CD4-positive, alpha-beta T cell (primary cell): ENCODE measurements at regions not wholly inside any gene's neighbourhood (a gene's known extent, or its start where the extent isn't known, plus 50 kb on each side); places are given as distances from the start of the nearest gene placed in this dataset.

Source experiments
- ATAC-seq: fragments of 200-7000 bp; cut with Tn5 transposase; one replicate; pipeline ENCODE4 v1.10.0; 2022; ENCODE audit warnings: mild to moderate bottlenecking; ENCODE audit not compliant: poor library complexity
- CTCF ChIA-PET: fragments of 350-600 bp; sonication (Branson Sonifier 250); formaldehyde crosslinking; loops from one replicate; lab custom pipeline; 2021; ENCODE audit warnings: antibody characterized with exemption, inconsistent platforms; lab: Charles Lee
- POLR2A ChIA-PET: fragments of 350-600 bp; sonication (Branson Sonifier 250); formaldehyde crosslinking; loops from one replicate; lab custom pipeline; 2021; ENCODE audit warnings: antibody characterized with exemption, inconsistent platforms; lab: Charles Lee
- DNase-seq, 14 experiments: peaks; one replicate each; pipeline ENCODE4 v3.0.0-alpha.2; 2013 to 2020; ENCODE audit warnings: mixed read lengths in 2 of 14
- H3K27ac ChIP-seq, 2 donors: one replicate each; pipeline versions ENCODE4 v1.5.1 to v1.7.0; 2013; ENCODE audit warnings: low read length in 2 of 2, low read depth in 1 of 2, mild to moderate bottlenecking in 1 of 2
- H3K27me3 ChIP-seq, 2 experiments: 1 replicate in 1 of 2; 2 replicates in 1 of 2; pipeline versions ENCODE4 v1.6.1 to v1.7.0; 2013; ENCODE audit warnings: low read length in 2 of 2, control low read depth in 1 of 2, mild to moderate bottlenecking in 1 of 2, moderate library complexity in 1 of 2; ENCODE audit not compliant: insufficient read depth in 2 of 2, control insufficient read depth in 1 of 2
- H3K36me3 ChIP-seq: one replicate; pipeline ENCODE4 v1.6.1; 2013; ENCODE audit warnings: low read length, control low read depth; ENCODE audit not compliant: insufficient read depth
- H3K4me1 ChIP-seq: one replicate; pipeline ENCODE4 v1.6.1; 2013; ENCODE audit warnings: low read length, control low read depth; ENCODE audit not compliant: insufficient read depth
- H3K4me3 ChIP-seq: one replicate; pipeline ENCODE4 v1.5.1; 2013; ENCODE audit warnings: mild to moderate bottlenecking, low read length, moderate library complexity
- H3K9me3 ChIP-seq, 2 experiments: 1 replicate in 1 of 2; 2 replicates in 1 of 2; pipeline versions ENCODE4 v1.6.1 to v1.7.0; 2013; ENCODE audit warnings: low read length in 2 of 2, mild to moderate bottlenecking in 2 of 2, control low read depth in 1 of 2, moderate library complexity in 1 of 2; ENCODE audit not compliant: control insufficient read depth in 1 of 2, insufficient read depth in 1 of 2
- H3K27ac Mint-ChIP-seq: one replicate; pipeline ENCODE4 v1.8.0; 2020; ENCODE audit warnings: mixed read lengths
- H3K27me3 Mint-ChIP-seq: one replicate; pipeline ENCODE4 v1.8.0; 2021; ENCODE audit warnings: mixed read lengths
- H3K36me3 Mint-ChIP-seq: one replicate; pipeline ENCODE4 v1.8.0; 2021; ENCODE audit warnings: low read depth, mixed read lengths
- H3K4me1 Mint-ChIP-seq: one replicate; pipeline ENCODE4 v1.8.0; 2021; ENCODE audit warnings: low read depth, mixed read lengths
- H3K4me3 Mint-ChIP-seq: one replicate; pipeline ENCODE4 v1.8.0; 2020; ENCODE audit warnings: mild to moderate bottlenecking, mixed read lengths
- H3K9me3 Mint-ChIP-seq: one replicate; pipeline ENCODE4 v1.8.0; 2020; ENCODE audit warnings: mixed read lengths
- CTCF ChIP-seq: fragments of 200-600 bp; IDR thresholded peaks from one replicate; pipeline ENCODE4 v1.8.0; 2022; ENCODE audit warnings: antibody characterized with exemption, mild to moderate bottlenecking
- intact Hi-C, 2 experiments: fragments of 100-400 bp; cut with DNase I in 1 of 2; cut with micrococcal nuclease in 1 of 2; formaldehyde crosslinking; loops; one replicate each; pipeline versions ENCODE4 v1.15.1 to v1.9.0; 2023 to 2025; cut with DNase I, micrococcal nuclease

- ChIA-PET CTCF (no interaction called here), POLR2A (no interaction called here)
- intact Hi-C loops = no loop called here
- H3K27ac Mint-ChIP-seq = no peak overlapping the region
- ATAC-seq (no peak), DNase-seq (no peak)
- H3K27me3 ChIP-seq = no peaks in the 10 kb centered on the region
- H3K4me3 ChIP-seq = no peak overlapping the region
- no peaks in the 10 kb centered on the region for H3K36me3 ChIP-seq
- H3K9me3 Mint-ChIP-seq = no peaks in the 10 kb centered on the region
- TF ChIP-seq CTCF = no peak
- H3K4me1 ChIP-seq = no peaks in the 10 kb centered on the region
- H3K4me3 Mint-ChIP-seq = no peak overlapping the region
- no peak overlapping the region for H3K27ac ChIP-seq
- no peaks in the 10 kb centered on the region for H3K27me3 Mint-ChIP-seq
- H3K36me3 Mint-ChIP-seq = no peaks in the 10 kb centered on the region
- no peaks in the 10 kb centered on the region for H3K9me3 ChIP-seq
- no peaks in the 10 kb centered on the region for H3K4me1 Mint-ChIP-seq
Observed at GRCh38 chr21:25427828-25428227, 179.5 kb downstream of the MRPL39 start.

GRCh38 chr21:25426580-25426979 lies 180.7 kb downstream of the MRPL39 start:
- Mint-ChIP-seq H3K4me3 (no peak overlapping the region), H3K9me3 (no peaks in the 10 kb centered on the region), H3K4me1 (peaks cover 2% of the 10 kb centered on the region), H3K27ac (no peak overlapping the region), H3K27me3 (no peaks in the 10 kb centered on the region), H3K36me3 (no peaks in the 10 kb centered on the region)
- Histone ChIP-seq H3K36me3 (no peaks in the 10 kb centered on the region), H3K27me3 (no peaks in the 10 kb centered on the region), H3K27ac (no peak overlapping the region), H3K4me1 (no peaks in the 10 kb centered on the region), H3K9me3 (no peaks in the 10 kb centered on the region), H3K4me3 (no peak overlapping the region)
- ChIA-PET POLR2A (no interaction called here), CTCF (no interaction called here)
- DNase-seq (no peak), ATAC-seq (no peak)
- no peak for TF ChIP-seq CTCF
- intact Hi-C loops = no loop called here

GRCh38 chr21:25425156-25425555 lies 182.1 kb downstream of the MRPL39 start:
- H3K36me3 Mint-ChIP-seq = no peaks in the 10 kb centered on the region
- no peak overlapping the region for H3K4me3 Mint-ChIP-seq
- H3K27me3 Mint-ChIP-seq = no peaks in the 10 kb centered on the region
- no peak overlapping the region for H3K4me3 ChIP-seq
- ATAC-seq (no peak), DNase-seq (no peak)
- no peak for TF ChIP-seq CTCF
- H3K27me3 ChIP-seq = no peaks in the 10 kb centered on the region
- ChIA-PET CTCF (interaction anchor here (0.6 kb wide), 1 partner anchor 175 kb away, joined by 3 read pairs; no protein-coding TSS in a partner anchor), POLR2A (no interaction called here)
- no peaks in the 10 kb centered on the region for H3K36me3 ChIP-seq
- H3K4me1 ChIP-seq = peaks cover 4% of the 10 kb centered on the region
- H3K9me3 ChIP-seq = no peaks in the 10 kb centered on the region
- intact Hi-C loops = no loop called here
- H3K9me3 Mint-ChIP-seq = no peaks in the 10 kb centered on the region
- H3K27ac Mint-ChIP-seq = no peak overlapping the region
- peaks cover 13% of the 10 kb centered on the region for H3K4me1 Mint-ChIP-seq
- H3K27ac ChIP-seq = no peak overlapping the region
